Effector CD4-positive, alpha-beta T cell (primary cell): ENCODE measurements at regions not wholly inside any gene's neighbourhood (a gene's known extent, or its start where the extent isn't known, plus 50 kb on each side); places are given as distances from the start of the nearest gene placed in this dataset.

ENCODE experiments used
- DNase-seq: peaks from one replicate; pipeline ENCODE4 v3.0.0-alpha.2; 2020

GRCh38 chr9:28234133-28234893, 661.0 kb upstream of the C9orf72 start:
- no peak for DNase-seq

GRCh38 chr9:28234894-28235277, 661.6 kb upstream of the C9orf72 start:
- DNase-seq, result no peak

- no peak for DNase-seq
Observed at GRCh38 chr9:28249424-28249823, 676.1 kb upstream of the C9orf72 start.

GRCh38 chr9:28255174-28255573, 681.9 kb upstream of the C9orf72 start:
- no peak for DNase-seq

DNA sequence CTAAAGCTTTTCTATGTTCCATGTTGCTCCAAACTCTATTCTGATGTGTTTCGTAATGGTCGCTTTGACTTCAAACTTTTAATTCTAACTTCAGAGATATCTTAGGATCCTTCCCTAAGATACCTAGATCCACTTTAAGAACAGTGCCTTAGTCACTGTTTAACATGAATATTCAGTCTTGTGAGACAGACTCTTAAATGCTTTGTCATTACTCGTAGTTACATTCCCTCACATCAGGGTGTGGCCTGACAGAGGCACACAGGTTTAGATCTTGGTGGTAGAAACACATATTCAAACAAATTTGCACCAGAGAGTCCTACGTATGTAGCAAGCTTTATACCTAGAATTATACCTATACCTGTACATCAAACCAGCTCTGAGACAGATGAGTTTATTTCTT, 687.0 kb upstream of the C9orf72 start:
- no peak for DNase-seq

GRCh38 chr9:28264368-28264767, 691.1 kb upstream of the C9orf72 start:
- DNase-seq, result no peak

DNA sequence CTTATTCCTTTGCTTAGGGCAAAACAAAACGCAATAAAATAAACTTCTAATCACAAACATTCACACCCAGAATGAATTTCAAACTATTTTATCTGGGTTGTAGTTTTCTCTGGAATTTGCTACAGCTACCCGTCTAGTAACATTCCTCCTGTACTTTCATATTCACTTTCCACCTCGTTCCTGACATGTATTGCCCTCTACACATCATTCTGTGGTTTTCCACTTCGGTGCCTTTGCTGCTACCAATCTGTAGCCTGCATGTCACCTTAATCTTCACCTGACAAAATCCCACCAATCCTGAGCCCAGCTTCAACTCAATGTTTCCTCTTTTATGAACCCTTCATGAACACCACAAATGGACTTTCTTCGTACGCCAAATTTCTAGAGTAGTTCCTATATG, 694.1 kb upstream of the C9orf72 start:
- no peak for DNase-seq

GRCh38 chr9:28270156-28270555, 696.9 kb upstream of the C9orf72 start:
- no peak for DNase-seq

DNA sequence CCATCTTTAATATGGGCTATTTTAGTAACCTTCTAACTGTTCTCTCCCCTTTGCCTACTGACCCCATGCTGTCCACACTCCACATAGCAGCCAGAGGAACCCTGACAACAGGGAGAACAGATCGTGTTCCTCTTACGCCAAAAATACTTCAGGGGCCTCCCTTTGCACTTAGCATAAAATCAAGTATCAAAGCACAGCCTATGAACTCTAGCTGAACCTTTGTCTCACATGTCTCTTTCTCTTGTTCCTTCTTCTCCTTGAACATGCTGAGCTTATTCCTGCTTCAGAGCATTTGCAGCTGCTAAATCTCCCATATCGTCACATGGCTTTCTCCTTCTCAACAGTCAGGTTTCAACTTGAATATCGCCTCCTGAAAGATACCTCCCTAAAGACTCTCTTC, 698.8 kb upstream of the C9orf72 start:
- DNase-seq, result no peak

DNA sequence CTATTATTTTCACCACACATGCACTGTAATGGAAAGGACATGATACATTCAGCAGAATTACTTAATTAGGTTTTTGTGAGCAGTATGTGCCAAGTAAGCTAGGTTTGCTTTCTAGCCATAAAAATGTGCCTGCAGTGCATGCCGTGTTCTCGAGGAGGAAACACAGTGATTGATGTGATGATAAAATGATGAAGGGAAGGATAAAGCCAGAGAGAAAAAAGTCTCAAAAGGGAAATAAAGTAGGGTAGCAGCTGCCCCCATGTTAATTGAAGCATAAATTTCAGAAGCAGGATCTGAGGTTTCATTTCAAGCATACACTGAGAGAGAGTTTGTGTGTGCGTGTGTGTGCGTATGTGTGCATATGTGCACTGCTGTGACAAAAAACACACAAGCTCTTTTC, 714.2 kb upstream of the C9orf72 start:
- DNase-seq, result no peak

- DNase-seq, result no peak
Observed at GRCh38 chr9:28289746-28290145, 716.5 kb upstream of the C9orf72 start.

- no peak for DNase-seq
Observed at GRCh38 chr9:28293369-28294090, 720.2 kb upstream of the C9orf72 start.

- no peak for DNase-seq
Observed at GRCh38 chr9:28301281-28301680, 728.0 kb upstream of the C9orf72 start.

- DNase-seq, result no peak
Observed at GRCh38 chr9:28317745-28318144, 744.5 kb upstream of the C9orf72 start.

GRCh38 chr9:28318515-28318914, 745.2 kb upstream of the C9orf72 start:
- DNase-seq, result no peak

DNA sequence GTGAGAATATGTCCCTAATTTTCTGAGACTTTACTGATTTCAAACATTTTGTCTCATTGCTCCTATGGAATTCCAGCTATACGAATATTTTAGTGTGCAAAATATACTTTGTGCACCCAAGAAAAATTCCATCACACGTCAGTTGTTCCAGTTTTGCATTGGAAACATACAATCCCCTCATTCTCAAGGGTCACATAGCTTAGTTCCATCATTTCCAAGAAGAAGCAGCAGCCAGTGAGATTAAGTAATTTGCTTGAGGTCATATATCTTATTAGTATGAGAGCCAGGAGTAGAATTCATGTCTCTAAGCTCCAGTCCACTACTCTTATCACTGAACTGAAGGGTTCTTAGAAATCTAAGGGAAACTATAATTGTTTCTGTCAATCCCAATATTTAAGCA, 746.7 kb upstream of the C9orf72 start:
- no peak for DNase-seq

- DNase-seq, result no peak
Observed at GRCh38 chr9:28320616-28321015, 747.3 kb upstream of the C9orf72 start.

- DNase-seq, result no peak
Observed at GRCh38 chr9:28329323-28329722, 756.0 kb upstream of the C9orf72 start.

DNA sequence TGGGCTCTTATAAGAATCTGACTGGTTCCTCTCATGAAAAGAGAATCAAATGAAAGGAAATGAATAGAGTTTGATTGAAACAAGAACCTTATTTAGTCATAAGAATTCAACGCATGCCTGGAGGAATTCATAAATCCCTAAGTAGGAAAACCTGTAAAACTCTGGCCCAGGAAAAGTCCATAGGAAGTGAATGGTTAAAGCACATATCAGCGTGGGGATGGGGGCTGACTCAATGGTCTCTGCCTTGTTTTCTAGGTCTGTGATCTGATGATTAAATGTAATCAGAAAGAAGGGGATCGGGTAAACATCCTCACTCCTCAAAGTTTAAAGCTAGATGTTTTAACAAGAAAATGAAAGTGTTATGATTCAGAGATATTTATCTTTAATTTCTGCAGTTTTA, 759.4 kb upstream of the C9orf72 start:
- no peak for DNase-seq

- no peak for DNase-seq
Observed at GRCh38 chr9:28341913-28342312, 768.6 kb upstream of the C9orf72 start.

DNA sequence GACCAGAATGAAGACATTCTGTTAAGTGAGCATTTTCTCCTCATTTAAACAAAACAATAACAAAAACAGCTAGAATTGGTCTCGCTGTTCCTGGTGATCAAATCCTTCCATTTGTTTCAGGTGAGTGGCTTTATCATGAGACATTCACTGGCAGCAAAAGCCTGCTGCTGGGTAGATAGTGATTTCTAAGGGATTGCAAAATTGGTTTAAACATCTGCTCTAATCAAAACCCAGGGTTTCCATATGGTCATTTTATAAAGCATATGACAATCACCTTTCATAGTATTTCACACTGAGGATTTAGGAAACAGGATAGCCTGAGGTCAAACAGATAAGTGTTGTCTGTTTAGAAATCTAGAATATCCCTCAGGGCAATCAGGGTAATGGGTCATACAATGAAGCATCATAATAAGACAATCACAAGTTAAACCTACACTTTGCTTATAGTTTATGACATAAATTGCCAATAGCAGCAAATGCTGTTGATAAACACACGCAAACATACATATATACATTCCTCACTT, 769.6 kb upstream of the C9orf72 start:
- DNase-seq, result no peak

DNA sequence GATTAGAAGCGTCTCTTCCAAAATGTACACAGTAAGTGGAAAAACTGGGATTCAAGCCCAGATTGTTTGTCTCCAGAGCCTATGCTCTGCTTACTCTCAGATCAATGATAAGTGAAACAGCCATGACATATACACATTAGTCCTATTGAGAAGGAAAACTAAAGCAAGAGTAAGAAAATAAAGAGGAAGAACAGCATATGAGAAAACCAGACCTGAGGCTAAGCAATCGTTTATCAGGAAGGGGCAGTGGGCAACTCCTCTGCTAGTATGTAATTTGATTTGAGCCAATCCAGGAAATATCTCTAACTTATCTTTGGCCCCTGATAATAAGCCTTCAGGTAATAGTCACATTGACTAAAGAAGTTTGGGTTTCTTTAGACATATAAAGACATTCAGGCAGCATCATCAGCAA, 789.9 kb upstream of the C9orf72 start:
- DNase-seq, result no peak

DNA sequence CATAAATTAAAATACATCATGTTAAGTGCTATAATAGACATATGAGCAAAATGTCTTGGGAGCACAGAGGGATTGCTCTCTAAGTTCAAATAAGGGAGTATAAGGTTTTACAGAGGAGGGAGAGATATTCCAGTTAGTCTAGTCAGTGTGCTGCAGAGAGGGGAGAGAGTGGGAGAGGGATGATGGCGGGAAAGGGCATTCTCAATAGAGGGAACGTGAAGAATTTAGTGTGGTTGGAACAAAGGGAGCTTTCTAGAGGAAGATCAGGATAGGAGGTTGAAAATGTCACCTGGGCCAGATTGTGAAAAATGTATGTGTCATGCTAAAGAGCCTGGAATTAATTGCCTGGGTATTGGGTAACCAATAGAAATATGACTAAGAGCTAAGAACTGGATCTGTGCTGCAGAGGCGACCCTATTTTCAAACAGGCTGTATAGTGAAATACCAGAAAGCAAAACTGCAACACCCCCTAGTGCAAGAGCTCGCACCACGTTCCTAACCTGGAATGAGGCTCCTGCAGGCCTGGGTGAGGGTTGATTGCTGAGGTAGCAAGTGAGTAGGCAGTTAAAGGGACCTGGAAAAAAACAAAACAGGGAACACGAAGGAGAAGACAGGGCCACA, 791.8 kb upstream of the C9orf72 start:
- DNase-seq, result no peak

DNA sequence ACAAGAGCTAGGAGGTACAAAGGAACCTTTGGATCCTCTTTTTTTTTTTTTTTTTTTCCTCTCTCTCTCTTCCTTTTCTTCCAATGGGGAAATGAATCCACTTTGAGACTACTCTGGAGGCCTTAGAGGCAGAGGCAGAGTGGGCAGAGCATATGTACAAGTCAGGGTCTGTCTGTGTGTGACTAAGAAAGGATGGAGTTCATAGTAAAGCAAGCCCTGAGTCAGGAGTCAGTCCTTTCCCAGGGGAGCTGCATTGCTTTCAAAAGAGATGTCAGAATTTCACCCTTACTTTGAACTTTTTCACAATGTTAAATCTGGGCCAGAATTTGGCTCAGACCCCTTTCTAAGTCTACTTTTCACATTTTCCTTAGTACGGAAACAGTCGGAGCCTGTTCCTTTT, 792.4 kb upstream of the C9orf72 start:
- DNase-seq, result no peak
